HT1080 (cell line): ENCODE measurements at regions not wholly inside any gene's neighbourhood (a gene's known extent, or its start where the extent isn't known, plus 50 kb on each side); places are given as distances from the start of the nearest gene placed in this dataset.
"Not testable (repeated sequence)": the region's sequence is repeated elsewhere in the genome, so short reads cannot be mapped to it uniquely, and the experiment has no call there.

Source experiments
- DNase-seq: peaks from one replicate; pipeline ENCODE4 v3.0.0-alpha.2; 2015; ENCODE audit warnings: low read depth

GRCh38 chr5:52255308-52255707, 532.4 kb upstream of the ITGA1 start:
- DNase-seq: no peak

- DNase-seq: no peak
These were observed 524.9 kb upstream of the ITGA1 start for GRCh38 chr5:52262844-52263243.

GRCh38 chr5:52269401-52269800, 518.3 kb upstream of the ITGA1 start:
- DNase-seq: no peak

GRCh38 chr5:52269859-52270258, 517.9 kb upstream of the ITGA1 start:
- no peak for DNase-seq

GRCh38 chr5:52275639-52276038, 512.1 kb upstream of the ITGA1 start:
- no peak for DNase-seq

- DNase-seq: no peak
These were observed 510.6 kb upstream of the ITGA1 start for GRCh38 chr5:52277101-52277500.

GRCh38 chr5:52282647-52283046, 505.1 kb upstream of the ITGA1 start:
- DNase-seq: no peak

- DNase-seq: peak; percentile 38
These were observed 504.5 kb upstream of the ITGA1 start for GRCh38 chr5:52283221-52283620.

- no peak for DNase-seq
These were observed 486.9 kb upstream of the ITGA1 start for GRCh38 chr5:52300703-52301372.

GRCh38 chr5:52304816-52305215, 482.9 kb upstream of the ITGA1 start:
- DNase-seq: not testable (repeated sequence)

- no peak for DNase-seq
These were observed 459.4 kb upstream of the ITGA1 start for GRCh38 chr5:52328220-52328806.

- no peak for DNase-seq
These were observed 456.0 kb upstream of the ITGA1 start for GRCh38 chr5:52331725-52332124.

GRCh38 chr5:52334367-52334766, 453.3 kb upstream of the ITGA1 start:
- DNase-seq: no peak

GRCh38 chr5:52339285-52339684, 448.4 kb upstream of the ITGA1 start:
- DNase-seq: no peak

GRCh38 chr5:52342361-52342760, 445.4 kb upstream of the ITGA1 start:
- DNase-seq: no peak

- DNase-seq: no peak
These were observed 431.3 kb upstream of the ITGA1 start for GRCh38 chr5:52356311-52356918.

- DNase-seq: no peak
These were observed 428.5 kb upstream of the ITGA1 start for GRCh38 chr5:52359261-52359660.

- no peak for DNase-seq
These were observed 426.7 kb upstream of the ITGA1 start for GRCh38 chr5:52360985-52361384.

- DNase-seq: no peak
These were observed 413.4 kb upstream of the ITGA1 start for GRCh38 chr5:52374286-52374685.

- DNase-seq: no peak
These were observed 411.7 kb upstream of the ITGA1 start for GRCh38 chr5:52375969-52376368.

GRCh38 chr5:52376592-52376991, 411.1 kb upstream of the ITGA1 start:
- DNase-seq: no peak

GRCh38 chr5:52378237-52378636, 409.5 kb upstream of the ITGA1 start:
- DNase-seq: no peak

GRCh38 chr5:52388349-52388748, 399.4 kb upstream of the ITGA1 start:
- no peak for DNase-seq
